ENCODE measurements at regions not wholly inside any gene's neighbourhood (a gene's known extent, or its start where the extent isn't known, plus 50 kb on each side); places are given as distances from the start of the nearest gene placed in this dataset.
"Not testable (repeated sequence)": the region's sequence is repeated elsewhere in the genome, so short reads cannot be mapped to it uniquely, and the experiment has no call there.

- H3K36me3 Mint-ChIP-seq (ENCODE audit: low read depth); CTCF ChIA-PET; H3K4me1 Mint-ChIP-seq (ENCODE audit: low read depth); H3K4me3 Mint-ChIP-seq; H3K27ac Mint-ChIP-seq; H3K27me3 Mint-ChIP-seq (ENCODE audit: low read depth); ATAC-seq; DNase-seq; H3K9me3 Mint-ChIP-seq (ENCODE audit: insufficient read depth); POLR2A ChIA-PET: not testable (repeated sequence)
Observed at GRCh38 chr17:33882273-33882672, 372.8 kb upstream of the CCL2 start.

GRCh38 chr17:33882677-33883076, 372.4 kb upstream of the CCL2 start:
- CTCF ChIA-PET; H3K4me1 Mint-ChIP-seq (ENCODE audit: low read depth); H3K9me3 Mint-ChIP-seq (ENCODE audit: insufficient read depth); H3K27me3 Mint-ChIP-seq (ENCODE audit: low read depth); POLR2A ChIA-PET; H3K27ac Mint-ChIP-seq; H3K36me3 Mint-ChIP-seq (ENCODE audit: low read depth); DNase-seq; H3K4me3 Mint-ChIP-seq; ATAC-seq: not testable (repeated sequence)

- ChIA-PET CTCF (no interaction called here), POLR2A (no interaction called here)
- no peaks in the 10 kb centered on the region for H3K4me1 Mint-ChIP-seq (ENCODE audit: low read depth)
- no peaks in the 10 kb centered on the region for H3K9me3 Mint-ChIP-seq (ENCODE audit: insufficient read depth)
- H3K27ac Mint-ChIP-seq: no peak overlapping the region
- no peaks in the 10 kb centered on the region for H3K36me3 Mint-ChIP-seq (ENCODE audit: low read depth)
- H3K4me3 Mint-ChIP-seq: no peak overlapping the region
- peaks cover 4% of the 10 kb centered on the region for H3K27me3 Mint-ChIP-seq (ENCODE audit: low read depth)
- ATAC-seq: no peak
- DNase-seq: no peak
Observed at GRCh38 chr17:33888455-33888854, 366.6 kb upstream of the CCL2 start.

- H3K27me3 Mint-ChIP-seq (ENCODE audit: low read depth): peaks cover 4% of the 10 kb centered on the region
- H3K4me1 Mint-ChIP-seq (ENCODE audit: low read depth): no peaks in the 10 kb centered on the region
- no peak overlapping the region for H3K27ac Mint-ChIP-seq
- no peaks in the 10 kb centered on the region for H3K36me3 Mint-ChIP-seq (ENCODE audit: low read depth)
- ATAC-seq (no peak), DNase-seq (no peak)
- POLR2A ChIA-PET: no interaction called here
- no peak overlapping the region for H3K4me3 Mint-ChIP-seq
- H3K9me3 Mint-ChIP-seq (ENCODE audit: insufficient read depth): no peaks in the 10 kb centered on the region
- CTCF ChIA-PET: no interaction called here
Observed at GRCh38 chr17:33889040-33889439, 366.0 kb upstream of the CCL2 start.

GRCh38 chr17:33889766-33890165, 365.3 kb upstream of the CCL2 start:
- no peak overlapping the region for H3K4me3 Mint-ChIP-seq
- H3K36me3 Mint-ChIP-seq (ENCODE audit: low read depth): no peaks in the 10 kb centered on the region
- ChIA-PET POLR2A (no interaction called here), CTCF (no interaction called here)
- no peaks in the 10 kb centered on the region for H3K4me1 Mint-ChIP-seq (ENCODE audit: low read depth)
- no peaks in the 10 kb centered on the region for H3K9me3 Mint-ChIP-seq (ENCODE audit: insufficient read depth)
- peaks cover 4% of the 10 kb centered on the region for H3K27me3 Mint-ChIP-seq (ENCODE audit: low read depth)
- no peak for DNase-seq
- H3K27ac Mint-ChIP-seq: no peak overlapping the region
- ATAC-seq: no peak

GRCh38 chr17:33892717-33893591, 362.1 kb upstream of the CCL2 start:
- H3K27ac Mint-ChIP-seq: no peak overlapping the region
- ATAC-seq (no peak), DNase-seq (no peak)
- ChIA-PET POLR2A (no interaction called here), CTCF (no interaction called here)
- no peaks in the 10 kb centered on the region for H3K4me1 Mint-ChIP-seq (ENCODE audit: low read depth)
- no peak overlapping the region for H3K4me3 Mint-ChIP-seq
- H3K36me3 Mint-ChIP-seq (ENCODE audit: low read depth): no peaks in the 10 kb centered on the region
- H3K9me3 Mint-ChIP-seq (ENCODE audit: insufficient read depth): no peaks in the 10 kb centered on the region
- H3K27me3 Mint-ChIP-seq (ENCODE audit: low read depth): no peaks in the 10 kb centered on the region

GRCh38 chr17:33895491-33895890, 359.6 kb upstream of the CCL2 start:
- DNase-seq: no peak
- no peaks in the 10 kb centered on the region for H3K4me1 Mint-ChIP-seq (ENCODE audit: low read depth)
- no peak overlapping the region for H3K27ac Mint-ChIP-seq
- ChIA-PET POLR2A (no interaction called here), CTCF (no interaction called here)
- H3K4me3 Mint-ChIP-seq: no peak overlapping the region
- H3K27me3 Mint-ChIP-seq (ENCODE audit: low read depth): no peaks in the 10 kb centered on the region
- no peak for ATAC-seq
- no peaks in the 10 kb centered on the region for H3K36me3 Mint-ChIP-seq (ENCODE audit: low read depth)
- no peaks in the 10 kb centered on the region for H3K9me3 Mint-ChIP-seq (ENCODE audit: insufficient read depth)

GRCh38 chr17:33896263-33896662, 358.8 kb upstream of the CCL2 start:
- Mint-ChIP-seq H3K27me3 (ENCODE audit: low read depth) (peaks cover 3% of the 10 kb centered on the region), H3K36me3 (ENCODE audit: low read depth) (no peaks in the 10 kb centered on the region), H3K27ac (no peak overlapping the region), H3K4me3 (no peak overlapping the region), H3K9me3 (ENCODE audit: insufficient read depth) (no peaks in the 10 kb centered on the region), H3K4me1 (ENCODE audit: low read depth) (no peaks in the 10 kb centered on the region)
- CTCF ChIA-PET: no interaction called here
- POLR2A ChIA-PET: interaction anchor here (0.6 kb wide), 1 partner anchor 47 kb away, joined by 3 read pairs; no protein-coding TSS in a partner anchor
- no peak for ATAC-seq
- DNase-seq: no peak

- peaks cover 3% of the 10 kb centered on the region for H3K27me3 Mint-ChIP-seq (ENCODE audit: low read depth)
- CTCF ChIA-PET: no interaction called here
- no peak overlapping the region for H3K27ac Mint-ChIP-seq
Observed at GRCh38 chr17:33901085-33901484, 354.0 kb upstream of the CCL2 start.

GRCh38 chr17:33902901-33903449, 352.1 kb upstream of the CCL2 start:
- POLR2A ChIA-PET: no interaction called here
- H3K27ac Mint-ChIP-seq: no peak overlapping the region
- H3K9me3 Mint-ChIP-seq (ENCODE audit: insufficient read depth): no peaks in the 10 kb centered on the region
- H3K4me1 Mint-ChIP-seq (ENCODE audit: low read depth): no peaks in the 10 kb centered on the region
- H3K4me3 Mint-ChIP-seq: no peak overlapping the region
- H3K36me3 Mint-ChIP-seq (ENCODE audit: low read depth): no peaks in the 10 kb centered on the region
- no peak for ATAC-seq
- no peak for DNase-seq
- CTCF ChIA-PET: no interaction called here
- peaks cover 3% of the 10 kb centered on the region for H3K27me3 Mint-ChIP-seq (ENCODE audit: low read depth)

More at GRCh38 chr17:33901085-33901484, 354.0 kb upstream of the CCL2 start:
- Mint-ChIP-seq H3K36me3 (ENCODE audit: low read depth) (no peaks in the 10 kb centered on the region), H3K4me3 (no peak overlapping the region), H3K9me3 (ENCODE audit: insufficient read depth) (no peaks in the 10 kb centered on the region), H3K4me1 (ENCODE audit: low read depth) (no peaks in the 10 kb centered on the region)
- DNase-seq (no peak), ATAC-seq (no peak)
- POLR2A ChIA-PET: no interaction called here

- POLR2A ChIA-PET: no interaction called here
- Mint-ChIP-seq H3K36me3 (ENCODE audit: low read depth) (no peaks in the 10 kb centered on the region), H3K4me3 (no peak overlapping the region), H3K9me3 (ENCODE audit: insufficient read depth) (no peaks in the 10 kb centered on the region), H3K27ac (no peak overlapping the region), H3K4me1 (ENCODE audit: low read depth) (no peaks in the 10 kb centered on the region), H3K27me3 (ENCODE audit: low read depth) (peaks cover 3% of the 10 kb centered on the region)
- ATAC-seq: no peak
- no peak for DNase-seq
- CTCF ChIA-PET: no interaction called here
Observed at GRCh38 chr17:33904476-33904875, 350.6 kb upstream of the CCL2 start.

- Mint-ChIP-seq H3K27me3 (ENCODE audit: low read depth) (peaks cover 3% of the 10 kb centered on the region), H3K9me3 (ENCODE audit: insufficient read depth) (no peaks in the 10 kb centered on the region), H3K4me3 (no peak overlapping the region), H3K36me3 (ENCODE audit: low read depth) (no peaks in the 10 kb centered on the region), H3K4me1 (ENCODE audit: low read depth) (no peaks in the 10 kb centered on the region), H3K27ac (no peak overlapping the region)
- ChIA-PET POLR2A (no interaction called here), CTCF (no interaction called here)
- no peak for DNase-seq
- ATAC-seq: no peak
Observed at GRCh38 chr17:33905338-33905800, 349.7 kb upstream of the CCL2 start.

All from activated CD8-positive, alpha-beta T cell treated with anti-CD3 and anti-CD28 coated beads, Interleukin-2, amount 10 ng/mL, durations not matched to agents 7 days and 5 days (primary cell).